ENCODE measurements at regions not wholly inside any gene's neighbourhood (a gene's known extent, or its start where the extent isn't known, plus 50 kb on each side); places are given as distances from the start of the nearest gene placed in this dataset.

DNA sequence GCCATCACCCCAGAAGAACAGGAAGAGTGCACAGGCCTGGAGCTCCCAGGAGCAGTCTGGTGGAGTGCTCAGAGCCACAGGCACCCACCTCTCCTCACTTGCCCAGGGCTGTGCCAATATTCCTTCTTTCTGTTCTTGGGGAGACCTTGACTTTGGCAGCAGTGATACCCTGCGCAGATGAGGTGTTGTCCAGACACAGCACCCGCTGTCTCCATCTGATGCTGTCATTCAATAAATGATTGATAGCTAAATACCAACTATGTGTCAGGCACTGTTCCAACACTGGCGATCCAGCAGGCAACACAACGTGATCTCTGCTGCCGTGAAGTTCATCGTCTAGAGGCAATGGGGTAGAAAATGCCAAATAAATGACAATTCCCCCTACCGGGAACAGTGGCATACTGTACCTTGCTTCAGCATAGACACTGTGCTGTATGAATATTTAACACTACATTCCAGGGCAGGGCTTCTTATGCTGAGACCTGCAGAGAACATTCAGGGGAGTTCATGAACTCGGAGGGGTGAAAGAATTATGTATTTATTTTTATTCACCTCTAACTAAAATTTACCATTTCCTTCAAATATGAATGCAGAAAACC is 320.5 kb upstream of the NCKAP5 start:
- TF ChIP-seq, protein P1, sequence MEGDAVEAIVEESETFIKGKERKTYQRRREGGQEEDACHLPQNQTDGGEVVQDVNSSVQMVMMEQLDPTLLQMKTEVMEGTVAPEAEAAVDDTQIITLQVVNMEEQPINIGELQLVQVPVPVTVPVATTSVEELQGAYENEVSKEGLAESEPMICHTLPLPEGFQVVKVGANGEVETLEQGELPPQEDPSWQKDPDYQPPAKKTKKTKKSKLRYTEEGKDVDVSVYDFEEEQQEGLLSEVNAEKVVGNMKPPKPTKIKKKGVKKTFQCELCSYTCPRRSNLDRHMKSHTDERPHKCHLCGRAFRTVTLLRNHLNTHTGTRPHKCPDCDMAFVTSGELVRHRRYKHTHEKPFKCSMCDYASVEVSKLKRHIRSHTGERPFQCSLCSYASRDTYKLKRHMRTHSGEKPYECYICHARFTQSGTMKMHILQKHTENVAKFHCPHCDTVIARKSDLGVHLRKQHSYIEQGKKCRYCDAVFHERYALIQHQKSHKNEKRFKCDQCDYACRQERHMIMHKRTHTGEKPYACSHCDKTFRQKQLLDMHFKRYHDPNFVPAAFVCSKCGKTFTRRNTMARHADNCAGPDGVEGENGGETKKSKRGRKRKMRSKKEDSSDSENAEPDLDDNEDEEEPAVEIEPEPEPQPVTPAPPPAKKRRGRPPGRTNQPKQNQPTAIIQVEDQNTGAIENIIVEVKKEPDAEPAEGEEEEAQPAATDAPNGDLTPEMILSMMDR (IDR thresholded peaks at IDR 0.05) = no peak
- no peak for TF ChIP-seq POLR2A (IDR thresholded peaks at IDR 0.05)
